Parathyroid adenoma (tissue), 2 donors: ENCODE measurements at regions not wholly inside any gene's neighbourhood (a gene's known extent, or its start where the extent isn't known, plus 50 kb on each side); places are given as distances from the start of the nearest gene placed in this dataset.

Source experiments
- H2AFZ ChIP-seq: fragments of 300-600 bp; sonication (generic); one replicate; pipeline ENCODE4 v1.7.0; 2017; ENCODE audit warnings: antibody characterized with exemption, mild to moderate bottlenecking
- H3K27ac ChIP-seq: fragments of 300-600 bp; sonication (generic); one replicate; pipeline ENCODE4 v1.7.0; 2017
- H3K27me3 ChIP-seq: fragments of 300-600 bp; sonication (generic); one replicate; pipeline ENCODE4 v1.7.0; 2017; ENCODE audit warnings: low read length; ENCODE audit not compliant: control insufficient read depth, insufficient read depth
- H3K36me3 ChIP-seq: fragments of 300-600 bp; sonication (generic); one replicate; pipeline ENCODE4 v1.7.0; 2017; ENCODE audit warnings: low read length; ENCODE audit not compliant: control insufficient read depth, insufficient read depth
- H3K4me1 ChIP-seq: fragments of 300-600 bp; sonication (generic); one replicate; pipeline ENCODE4 v1.7.0; 2017; ENCODE audit warnings: control low read depth
- H3K4me2 ChIP-seq: fragments of 300-600 bp; sonication (generic); one replicate; pipeline ENCODE4 v1.7.0; 2017; ENCODE audit warnings: low read length
- H3K4me3 ChIP-seq: fragments of 300-600 bp; sonication (generic); one replicate; pipeline ENCODE4 v1.7.0; 2017; ENCODE audit warnings: low read depth, low read length
- H3K79me2 ChIP-seq: fragments of 300-600 bp; sonication (generic); one replicate; pipeline ENCODE4 v1.7.0; 2017; ENCODE audit warnings: control low read depth
- H3K9ac ChIP-seq: fragments of 300-600 bp; sonication (generic); one replicate; pipeline ENCODE4 v1.7.0; 2017; ENCODE audit warnings: mild to moderate bottlenecking
- H3K9me3 ChIP-seq: fragments of 300-600 bp; sonication (generic); one replicate; pipeline ENCODE4 v1.7.0; 2017; ENCODE audit warnings: low read length; ENCODE audit not compliant: control insufficient read depth
- TF ChIP-seq, protein P1 (sequence below): fragments of 300-600 bp; sonication (generic); IDR thresholded peaks from one replicate; pipeline ENCODE4 v1.7.0; 2017; ENCODE audit warnings: antibody characterized with exemption, mild to moderate bottlenecking
- donor health status: primary hyperparathyroidism.

DNA sequence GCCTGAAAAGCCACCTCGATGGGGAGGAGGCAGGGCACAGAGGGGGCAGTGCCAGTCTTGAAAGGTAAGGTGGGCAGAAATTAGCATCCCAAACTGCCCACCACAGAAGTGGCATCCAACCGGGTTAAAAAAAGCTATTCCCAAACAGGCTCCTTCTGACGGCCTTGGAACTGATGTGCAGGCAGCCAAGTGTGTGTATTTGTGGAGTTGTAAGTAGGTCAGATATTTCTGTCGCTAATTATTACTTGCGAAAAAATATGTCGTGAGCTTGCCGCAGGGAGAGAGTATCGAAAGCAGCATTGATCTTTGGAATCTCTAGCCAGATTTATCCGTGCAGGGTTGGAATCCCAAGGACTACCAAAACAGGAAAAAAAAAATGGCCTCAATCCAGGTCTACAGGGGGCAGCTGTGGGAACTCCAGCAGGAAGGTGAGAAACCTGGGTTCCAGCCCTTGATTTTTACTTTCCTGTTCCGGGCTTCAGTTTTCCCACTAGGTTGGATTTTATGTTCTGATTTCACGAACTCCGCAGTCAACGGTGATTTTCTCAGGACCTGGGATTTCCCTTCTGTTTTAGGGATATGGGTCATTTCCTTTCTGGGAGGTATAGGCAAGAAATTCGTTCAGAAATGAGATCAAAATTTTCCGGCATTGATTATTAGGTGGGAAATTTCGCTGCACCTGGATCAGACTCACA lies 200.8 kb downstream of the RGS3 start:
- H3K9ac ChIP-seq = no peak overlapping the region
- H2AFZ ChIP-seq = no peak overlapping the region
- H3K36me3 ChIP-seq = no peaks in the 10 kb centered on the region
- H3K4me1 ChIP-seq = no peaks in the 10 kb centered on the region
- H3K27ac ChIP-seq = no peak overlapping the region
- no peak overlapping the region for H3K4me3 ChIP-seq
- H3K79me2 ChIP-seq = no peaks in the 10 kb centered on the region
- no peak overlapping the region for H3K4me2 ChIP-seq
- TF ChIP-seq, protein P1, sequence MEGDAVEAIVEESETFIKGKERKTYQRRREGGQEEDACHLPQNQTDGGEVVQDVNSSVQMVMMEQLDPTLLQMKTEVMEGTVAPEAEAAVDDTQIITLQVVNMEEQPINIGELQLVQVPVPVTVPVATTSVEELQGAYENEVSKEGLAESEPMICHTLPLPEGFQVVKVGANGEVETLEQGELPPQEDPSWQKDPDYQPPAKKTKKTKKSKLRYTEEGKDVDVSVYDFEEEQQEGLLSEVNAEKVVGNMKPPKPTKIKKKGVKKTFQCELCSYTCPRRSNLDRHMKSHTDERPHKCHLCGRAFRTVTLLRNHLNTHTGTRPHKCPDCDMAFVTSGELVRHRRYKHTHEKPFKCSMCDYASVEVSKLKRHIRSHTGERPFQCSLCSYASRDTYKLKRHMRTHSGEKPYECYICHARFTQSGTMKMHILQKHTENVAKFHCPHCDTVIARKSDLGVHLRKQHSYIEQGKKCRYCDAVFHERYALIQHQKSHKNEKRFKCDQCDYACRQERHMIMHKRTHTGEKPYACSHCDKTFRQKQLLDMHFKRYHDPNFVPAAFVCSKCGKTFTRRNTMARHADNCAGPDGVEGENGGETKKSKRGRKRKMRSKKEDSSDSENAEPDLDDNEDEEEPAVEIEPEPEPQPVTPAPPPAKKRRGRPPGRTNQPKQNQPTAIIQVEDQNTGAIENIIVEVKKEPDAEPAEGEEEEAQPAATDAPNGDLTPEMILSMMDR = no peak
- H3K9me3 ChIP-seq = no peaks in the 10 kb centered on the region
- H3K27me3 ChIP-seq = no peaks in the 10 kb centered on the region

DNA sequence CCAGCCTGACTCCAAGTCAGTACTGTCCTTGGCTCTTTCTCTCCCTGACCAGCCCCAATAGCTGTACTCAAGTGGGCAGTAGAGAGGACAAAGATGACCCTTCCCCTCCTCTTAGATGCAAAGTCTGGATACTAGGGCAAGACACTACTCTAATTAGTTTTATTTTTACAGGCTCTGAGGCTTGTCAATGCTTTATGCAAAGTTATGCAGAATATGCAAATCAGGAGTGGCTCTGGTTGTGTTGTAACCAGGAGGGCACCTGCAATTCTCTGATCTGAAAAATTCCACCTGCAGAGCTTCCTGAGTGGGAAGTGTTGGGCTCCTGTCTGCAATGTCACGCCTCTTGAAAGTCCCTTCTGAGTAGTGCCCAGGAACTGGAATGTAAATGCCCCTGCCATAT lies 201.5 kb downstream of the RGS3 start:
- Histone ChIP-seq H3K79me2 (no peaks in the 10 kb centered on the region), H3K36me3 (no peaks in the 10 kb centered on the region), H3K4me3 (no peak overlapping the region), H3K4me1 (no peaks in the 10 kb centered on the region), H3K9me3 (no peaks in the 10 kb centered on the region), H3K27ac (no peak overlapping the region), H3K4me2 (no peak overlapping the region), H3K27me3 (no peaks in the 10 kb centered on the region), H3K9ac (no peak overlapping the region), H2AFZ (no peak overlapping the region)
- TF ChIP-seq, protein P1 = no peak

DNA sequence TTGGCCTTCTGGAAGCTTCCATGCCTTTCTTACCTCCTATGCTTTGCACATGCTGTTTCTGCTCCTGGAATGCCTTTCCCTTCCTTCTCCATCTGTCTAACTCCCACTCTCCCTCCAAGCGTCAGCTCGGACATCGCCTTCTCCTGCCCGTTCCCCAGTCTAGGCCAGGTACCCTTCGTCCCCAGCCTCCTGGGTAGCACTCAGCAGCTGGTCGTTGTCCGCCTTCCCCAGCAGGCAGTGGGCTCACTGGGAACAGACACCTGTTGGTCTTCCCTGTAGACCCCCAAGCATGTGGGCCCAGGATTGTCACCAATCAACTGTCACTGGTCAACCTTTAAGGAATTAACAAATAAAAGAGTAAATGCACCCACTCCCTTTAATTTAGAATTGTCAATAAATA lies 202.2 kb downstream of the RGS3 start:
- Histone ChIP-seq H3K4me1 (no peaks in the 10 kb centered on the region), H3K36me3 (no peaks in the 10 kb centered on the region), H3K4me2 (no peak overlapping the region), H2AFZ (no peak overlapping the region), H3K9ac (no peak overlapping the region), H3K27ac (no peak overlapping the region), H3K79me2 (no peaks in the 10 kb centered on the region), H3K4me3 (no peak overlapping the region), H3K9me3 (no peaks in the 10 kb centered on the region), H3K27me3 (no peaks in the 10 kb centered on the region)
- TF ChIP-seq, protein P1 = no peak

DNA sequence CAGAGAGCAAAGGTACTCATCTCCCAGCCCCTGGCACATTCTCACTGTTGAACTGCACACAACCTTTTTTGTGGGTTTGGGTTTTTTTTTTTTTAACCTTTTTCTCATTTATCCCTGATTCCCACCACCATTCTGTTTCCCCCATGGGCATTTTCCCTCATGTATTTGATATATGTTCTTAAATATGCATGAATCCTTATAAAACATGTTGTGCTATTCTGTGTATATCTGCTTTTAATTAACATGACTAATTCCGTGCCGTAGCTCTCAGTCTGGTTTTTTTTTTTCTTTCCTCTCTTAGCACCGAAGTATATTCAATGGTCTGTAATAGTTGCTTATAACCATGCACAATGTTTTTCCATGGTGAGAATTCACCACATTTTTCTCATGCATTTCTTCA lies 204.5 kb downstream of the RGS3 start:
- no peaks in the 10 kb centered on the region for H3K79me2 ChIP-seq
- no peak overlapping the region for H2AFZ ChIP-seq
- TF ChIP-seq, protein P1 = no peak
- no peak overlapping the region for H3K4me2 ChIP-seq
- H3K9ac ChIP-seq = no peak overlapping the region
- no peaks in the 10 kb centered on the region for H3K27me3 ChIP-seq
- no peak overlapping the region for H3K27ac ChIP-seq
- H3K36me3 ChIP-seq = no peaks in the 10 kb centered on the region
- no peak overlapping the region for H3K4me3 ChIP-seq
- no peaks in the 10 kb centered on the region for H3K4me1 ChIP-seq
- no peaks in the 10 kb centered on the region for H3K9me3 ChIP-seq

DNA sequence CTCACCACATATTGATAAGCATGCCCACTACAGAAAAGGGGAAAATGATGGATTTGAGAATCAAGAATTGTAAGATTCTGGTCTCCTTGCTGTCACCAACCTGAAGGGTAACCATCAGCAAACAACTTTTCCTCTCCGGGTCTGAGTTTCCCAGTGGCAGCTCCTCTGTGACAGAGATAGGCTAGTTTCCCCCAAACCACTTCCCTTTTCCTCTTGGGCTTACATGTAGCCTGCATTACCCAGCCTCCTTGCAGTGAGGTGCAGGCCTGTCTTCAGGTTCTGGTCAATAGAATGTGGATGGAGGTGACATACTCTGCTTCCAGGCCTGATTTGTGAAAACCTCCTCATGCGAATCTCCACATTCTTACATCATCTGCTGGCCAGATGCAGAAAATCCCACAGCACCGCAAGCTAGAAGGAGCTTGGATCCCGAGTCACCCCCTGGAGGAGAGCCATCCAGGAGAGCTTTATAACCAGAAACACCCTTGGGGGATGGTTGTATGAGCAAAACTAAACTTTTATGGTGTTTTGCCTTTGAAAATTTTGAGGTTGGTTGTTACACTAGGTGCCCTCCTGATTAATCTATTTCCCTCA lies 206.1 kb downstream of the RGS3 start:
- no peak overlapping the region for H3K4me3 ChIP-seq
- H3K4me1 ChIP-seq = no peaks in the 10 kb centered on the region
- H3K27me3 ChIP-seq = no peaks in the 10 kb centered on the region
- TF ChIP-seq, protein P1 = no peak
- no peaks in the 10 kb centered on the region for H3K9me3 ChIP-seq
- no peak overlapping the region for H3K4me2 ChIP-seq
- no peak overlapping the region for H3K9ac ChIP-seq
- no peak overlapping the region for H2AFZ ChIP-seq
- no peaks in the 10 kb centered on the region for H3K79me2 ChIP-seq
- no peak overlapping the region for H3K27ac ChIP-seq
- H3K36me3 ChIP-seq = no peaks in the 10 kb centered on the region
